ENCODE measurements at regions not wholly inside any gene's neighbourhood (a gene's known extent, or its start where the extent isn't known, plus 50 kb on each side); places are given as distances from the start of the nearest gene placed in this dataset.
"Not testable (repeated sequence)": the region's sequence is repeated elsewhere in the genome, so short reads cannot be mapped to it uniquely, and the experiment has no call there.

- H3K4me3 ChIP-seq (ENCODE audit: low read length): no peak overlapping the region
- TF ChIP-seq ZNF274 (IDR thresholded peaks at IDR 0.05; ENCODE audit: low read depth, low read length): no peak
Measured at GRCh38 chr13:79642596-79642995, 161.6 kb downstream of the NDFIP2 start.

DNA sequence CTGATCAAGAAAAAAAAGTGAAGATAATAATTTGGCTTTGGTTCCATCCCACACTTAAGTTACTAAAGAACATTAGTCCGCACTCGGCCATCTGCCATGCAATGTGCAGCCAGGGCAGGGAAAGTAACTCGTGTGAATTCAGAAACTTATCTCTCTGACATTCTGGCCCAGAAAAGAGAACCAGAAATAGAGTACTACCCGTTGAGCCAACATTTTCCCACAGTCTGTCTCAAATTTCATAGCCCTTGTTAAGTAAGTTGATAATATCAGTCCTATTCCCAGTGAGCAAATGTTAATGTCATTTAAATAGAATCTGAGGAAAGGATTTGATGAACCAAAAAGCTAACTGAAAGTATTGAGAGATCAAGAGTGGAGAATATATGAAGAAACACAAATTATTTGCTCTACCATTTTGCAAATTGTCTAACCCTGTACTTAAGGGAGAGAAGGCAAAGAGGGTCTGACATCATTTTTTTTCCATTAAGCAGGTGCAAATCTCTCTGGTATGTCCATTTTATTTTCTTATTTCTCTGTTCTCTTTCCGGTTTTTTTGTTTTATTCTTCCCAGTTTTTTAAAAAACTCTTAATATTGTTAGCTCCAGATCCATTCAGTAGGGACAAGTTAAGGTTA is 156.3 kb downstream of the NDFIP2 start:
- no peak overlapping the region for H3K4me3 ChIP-seq (ENCODE audit: low read length)
- TF ChIP-seq ZNF274 (IDR thresholded peaks at IDR 0.05; ENCODE audit: low read depth, low read length): no peak

DNA sequence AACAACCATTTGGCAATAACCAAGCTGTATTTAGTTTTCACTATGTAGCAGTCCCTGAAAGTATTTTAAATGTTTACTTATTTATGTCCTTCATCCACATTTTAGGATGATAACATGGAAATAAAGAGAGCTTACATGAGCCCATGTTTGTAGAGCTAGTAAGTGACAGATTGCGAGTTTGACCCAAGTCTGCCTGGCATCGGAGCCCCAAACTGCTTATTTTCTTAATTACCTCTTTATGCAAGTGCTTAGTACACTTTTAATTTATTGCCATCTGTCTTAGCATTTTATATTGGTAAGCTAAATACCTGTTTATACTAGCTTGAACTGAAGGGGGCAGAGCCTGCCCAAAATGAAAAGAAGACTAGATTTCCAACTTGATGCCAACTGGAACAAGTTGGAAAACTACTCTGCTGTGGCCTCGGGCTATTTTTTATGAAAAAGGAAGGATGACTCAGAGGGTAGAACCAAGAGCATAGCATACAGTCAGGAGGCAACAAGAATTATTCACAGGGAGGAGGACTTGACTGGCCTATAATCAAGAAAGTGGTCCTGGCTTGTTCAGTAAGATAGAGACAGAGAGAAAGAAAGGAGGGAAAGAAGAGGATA is 150.2 kb downstream of the NDFIP2 start:
- TF ChIP-seq ZNF274 (IDR thresholded peaks at IDR 0.05; ENCODE audit: low read depth, low read length): no peak
- no peak overlapping the region for H3K4me3 ChIP-seq (ENCODE audit: low read length)

- no peak overlapping the region for H3K4me3 ChIP-seq (ENCODE audit: low read length)
- TF ChIP-seq ZNF274 (IDR thresholded peaks at IDR 0.05; ENCODE audit: low read depth, low read length): no peak
Measured at GRCh38 chr13:79628463-79628862, 147.5 kb downstream of the NDFIP2 start.

GRCh38 chr13:79626924-79627323 is 146.0 kb downstream of the NDFIP2 start:
- TF ChIP-seq ZNF274 (IDR thresholded peaks at IDR 0.05; ENCODE audit: low read depth, low read length): no peak

DNA sequence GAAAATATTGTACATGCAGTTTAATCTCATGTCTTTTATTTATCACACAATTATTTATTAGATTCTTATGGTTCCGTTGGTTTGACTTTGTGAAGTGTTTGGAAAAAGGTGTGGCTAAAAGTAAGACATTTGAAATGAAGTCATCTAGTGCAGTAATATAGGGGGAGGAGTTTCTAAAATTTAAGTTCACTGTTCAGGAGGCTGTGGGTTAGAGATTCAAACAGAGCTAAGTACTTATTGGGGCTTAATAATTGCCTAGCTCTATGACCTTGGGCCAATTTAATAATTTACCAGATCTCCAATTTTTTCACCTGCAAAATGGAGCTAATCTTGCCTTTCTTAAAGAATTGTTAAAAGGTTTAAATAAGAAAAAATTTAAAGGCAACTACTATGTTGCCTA is 144.6 kb downstream of the NDFIP2 start:
- no peak overlapping the region for H3K4me3 ChIP-seq (ENCODE audit: low read length)
- TF ChIP-seq ZNF274 (IDR thresholded peaks at IDR 0.05; ENCODE audit: low read depth, low read length): no peak

More at GRCh38 chr13:79626924-79627323, 146.0 kb downstream of the NDFIP2 start:
- H3K4me3 ChIP-seq (ENCODE audit: low read length): no peak overlapping the region

DNA sequence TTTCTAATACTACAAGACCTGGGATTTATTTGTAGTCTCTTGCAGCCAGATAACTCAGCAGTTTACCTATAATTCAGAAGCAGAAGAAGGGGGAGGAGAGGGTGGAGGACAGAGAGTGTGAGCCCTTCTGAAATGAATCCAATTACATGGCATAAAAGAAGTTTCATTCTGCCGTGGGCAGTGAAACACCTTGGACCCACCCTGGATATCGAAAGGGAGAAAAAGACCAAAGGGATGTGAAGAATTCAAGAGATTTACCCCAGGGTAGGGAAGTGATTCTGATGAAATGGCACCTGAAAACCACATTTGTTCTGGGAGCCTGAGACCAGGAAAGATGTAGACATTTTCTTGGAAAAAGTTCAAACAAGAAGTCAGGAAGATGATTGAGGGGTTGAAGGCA is 140.9 kb downstream of the NDFIP2 start:
- no peak for TF ChIP-seq ZNF274 (IDR thresholded peaks at IDR 0.05; ENCODE audit: low read depth, low read length)
- no peak overlapping the region for H3K4me3 ChIP-seq (ENCODE audit: low read length)

- TF ChIP-seq ZNF274 (IDR thresholded peaks at IDR 0.05; ENCODE audit: low read depth, low read length): no peak
- no peak overlapping the region for H3K4me3 ChIP-seq (ENCODE audit: low read length)
Measured at GRCh38 chr13:79621449-79621848, 140.5 kb downstream of the NDFIP2 start.

GRCh38 chr13:79614250-79614918 is 133.4 kb downstream of the NDFIP2 start:
- TF ChIP-seq ZNF274 (IDR thresholded peaks at IDR 0.05; ENCODE audit: low read depth, low read length): no peak
- no peak overlapping the region for H3K4me3 ChIP-seq (ENCODE audit: low read length)

DNA sequence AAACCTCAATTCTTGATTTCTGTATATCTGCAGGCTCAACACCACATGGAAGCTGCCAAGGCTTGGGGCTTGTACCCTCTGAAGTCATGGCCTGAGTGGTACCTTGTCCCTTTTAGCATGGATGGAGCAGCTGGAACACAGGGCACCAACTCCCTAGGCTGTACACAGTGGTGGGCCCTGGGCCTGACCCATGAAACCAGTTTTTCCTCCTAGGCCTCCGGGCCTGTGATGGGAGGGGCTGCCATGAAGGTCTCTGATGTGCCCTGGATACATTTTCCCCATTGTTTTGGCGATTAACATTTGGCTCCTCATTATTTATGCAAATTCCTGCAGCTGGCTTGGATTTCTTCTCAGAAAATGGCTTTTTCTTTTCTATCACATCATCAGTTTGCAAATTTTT is 131.6 kb downstream of the NDFIP2 start:
- H3K4me3 ChIP-seq (ENCODE audit: low read length): no peak overlapping the region
- TF ChIP-seq ZNF274 (IDR thresholded peaks at IDR 0.05; ENCODE audit: low read depth, low read length): no peak

GRCh38 chr13:79607895-79608294 is 126.9 kb downstream of the NDFIP2 start:
- not testable (repeated sequence) for H3K4me3 ChIP-seq (ENCODE audit: low read length)

Data from GM08714 (cell line).